Glomerular visceral epithelial cell (primary cell): ENCODE measurements at regions not wholly inside any gene's neighbourhood (a gene's known extent, or its start where the extent isn't known, plus 50 kb on each side); places are given as distances from the start of the nearest gene placed in this dataset.

Source experiments
- DNase-seq: peaks from one replicate; pipeline ENCODE4 v3.0.0-alpha.2; 2016; ENCODE audit errors: extremely low spot score

DNA sequence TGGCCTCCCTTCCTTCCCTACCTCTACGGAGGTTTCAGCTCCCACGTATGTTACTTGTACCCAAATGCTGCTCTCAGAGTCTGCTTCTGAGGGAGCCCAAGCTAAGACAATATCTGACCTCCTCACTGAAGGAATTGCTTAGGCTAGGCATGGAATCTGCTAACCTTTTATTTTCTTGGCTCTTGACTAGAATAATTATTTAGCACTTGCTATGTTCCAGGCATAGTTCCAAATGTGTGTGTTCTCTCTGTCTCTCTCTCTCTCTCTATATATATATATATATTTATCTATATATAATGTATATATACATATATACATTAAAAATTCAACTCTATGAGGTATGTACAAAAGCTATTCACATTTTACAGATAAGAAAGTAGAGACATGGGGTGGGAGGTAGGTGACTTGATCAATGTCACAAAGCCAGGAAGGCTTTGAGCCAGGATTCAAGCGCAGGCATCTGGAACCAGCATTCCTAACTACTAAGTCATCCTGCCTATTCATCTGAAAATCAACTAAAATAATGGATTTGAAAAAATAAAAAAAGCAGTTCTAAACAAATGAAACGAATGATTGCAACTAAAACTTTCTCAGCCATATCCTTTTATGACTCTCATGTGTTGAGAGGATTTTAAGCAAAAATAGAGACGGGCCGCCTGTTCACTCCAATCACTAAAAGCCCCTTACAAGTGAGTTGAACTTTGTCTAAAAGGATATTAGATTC lies 189.7 kb upstream of the JAG1 start:
- peak; percentile 86 for DNase-seq

GRCh38 chr20:10864076-10864672 lies 190.4 kb upstream of the JAG1 start:
- DNase-seq, result no peak

GRCh38 chr20:10868299-10868698 lies 194.5 kb upstream of the JAG1 start:
- DNase-seq, result no peak

- DNase-seq, result no peak
Observed at GRCh38 chr20:10873026-10873425, 199.2 kb upstream of the JAG1 start.

DNA sequence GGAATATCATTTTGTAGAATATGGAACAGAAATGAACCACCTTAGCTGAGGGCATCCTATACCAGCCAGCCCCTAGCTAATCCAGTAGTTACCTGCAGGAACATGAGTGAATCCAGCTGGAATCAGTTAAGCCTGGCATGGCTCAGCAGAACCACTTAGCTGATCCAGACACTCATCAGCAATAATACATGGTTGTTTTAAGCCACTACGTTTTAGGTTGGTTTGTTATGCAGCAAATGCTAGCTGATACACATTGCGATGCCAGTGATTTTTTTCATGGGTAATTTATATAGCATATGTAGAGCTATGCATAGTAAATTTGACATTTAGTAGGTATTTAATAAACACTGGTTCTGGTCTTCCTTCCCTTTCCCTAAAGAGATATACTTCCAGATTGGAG lies 201.9 kb upstream of the JAG1 start:
- no peak for DNase-seq

DNA sequence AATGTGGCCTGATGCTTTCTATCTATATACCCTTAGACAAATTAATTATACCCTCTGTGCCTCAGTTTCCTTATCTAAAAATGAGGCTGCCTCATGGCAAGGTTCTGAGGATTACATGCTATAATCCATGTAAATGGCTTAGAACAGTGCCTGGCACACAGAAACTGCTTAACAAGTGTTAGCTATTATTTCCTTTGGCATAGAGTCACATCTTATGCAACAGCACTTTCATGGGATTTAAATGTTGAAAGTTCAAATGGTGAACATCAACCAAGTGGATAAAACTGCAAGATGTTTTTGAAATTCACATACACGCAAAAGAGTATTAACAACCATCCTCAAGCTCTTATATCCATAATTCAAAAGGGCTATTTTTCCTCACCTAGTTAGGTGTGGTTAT lies 202.8 kb upstream of the JAG1 start:
- DNase-seq, result no peak

- DNase-seq, result no peak
Observed at GRCh38 chr20:10877342-10877741, 203.5 kb upstream of the JAG1 start.

- no peak for DNase-seq
Observed at GRCh38 chr20:10883166-10883565, 209.4 kb upstream of the JAG1 start.

- peak; percentile 17 for DNase-seq
Observed at GRCh38 chr20:10893321-10893720, 219.5 kb upstream of the JAG1 start.

DNA sequence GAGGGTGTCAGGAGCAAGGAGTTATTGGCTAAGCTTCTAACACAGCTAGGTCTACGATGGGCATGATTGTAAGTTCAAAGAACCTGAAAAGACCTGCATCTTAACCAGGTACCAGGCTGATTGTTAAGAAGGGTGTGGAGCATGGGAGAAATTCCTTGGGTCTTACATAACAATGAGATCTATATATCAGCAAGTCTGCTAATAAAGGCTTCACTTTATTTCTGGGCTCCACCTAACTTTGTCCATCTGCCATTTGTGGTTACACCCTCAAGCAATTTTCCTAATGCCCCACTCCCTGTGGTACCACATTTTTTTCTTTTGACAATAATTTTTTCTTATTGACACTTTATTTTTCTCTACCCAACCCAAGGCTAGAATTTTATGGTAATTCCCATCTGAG lies 223.5 kb upstream of the JAG1 start:
- no peak for DNase-seq

- DNase-seq, result no peak
Observed at GRCh38 chr20:10898552-10898951, 224.8 kb upstream of the JAG1 start.

GRCh38 chr20:10902174-10902573 lies 228.4 kb upstream of the JAG1 start:
- DNase-seq, result no peak

- no peak for DNase-seq
Observed at GRCh38 chr20:10902576-10903282, 228.9 kb upstream of the JAG1 start.

DNA sequence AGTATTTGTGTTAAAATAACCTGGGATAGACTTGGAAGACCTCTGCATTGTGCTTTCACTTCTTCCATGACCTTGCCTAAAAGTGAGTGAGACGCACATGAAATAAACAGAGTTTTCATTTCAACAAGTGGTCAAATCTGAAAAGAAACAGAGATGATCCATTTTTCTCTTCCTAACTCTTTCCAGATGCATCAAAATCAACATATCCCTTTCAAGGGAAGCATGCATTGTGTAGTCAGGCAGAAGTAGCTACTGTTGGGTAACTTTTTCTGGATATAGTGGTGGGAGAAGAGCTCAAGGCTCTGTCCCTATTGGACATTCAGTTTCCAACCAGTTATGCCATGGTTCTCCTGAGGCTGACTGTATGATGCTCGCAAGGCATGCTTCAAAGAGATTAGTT lies 233.0 kb upstream of the JAG1 start:
- no peak for DNase-seq

- DNase-seq, result no peak
Observed at GRCh38 chr20:10909803-10910202, 236.0 kb upstream of the JAG1 start.

- no peak for DNase-seq
Observed at GRCh38 chr20:10910535-10911178, 236.9 kb upstream of the JAG1 start.

DNA sequence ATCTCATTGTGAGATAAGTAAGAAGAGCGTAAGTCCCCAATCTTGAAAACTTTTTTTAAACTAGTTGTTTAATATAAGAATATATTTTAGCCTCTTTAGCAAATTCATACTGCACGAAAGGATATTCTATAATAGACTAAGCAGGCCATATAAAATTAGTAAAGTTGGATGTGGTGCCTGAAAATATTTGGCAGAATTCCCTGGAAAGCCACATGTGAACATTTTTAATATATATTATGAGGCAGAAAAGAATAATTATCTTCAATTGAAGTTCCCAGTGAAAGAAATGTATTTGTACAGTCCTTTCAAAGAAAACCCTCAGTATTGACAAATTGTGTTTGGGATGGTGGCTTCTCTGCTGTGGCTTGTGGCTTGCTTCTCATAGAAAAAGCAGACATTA lies 237.5 kb upstream of the JAG1 start:
- no peak for DNase-seq

- no peak for DNase-seq
Observed at GRCh38 chr20:10915815-10916214, 242.0 kb upstream of the JAG1 start.

DNA sequence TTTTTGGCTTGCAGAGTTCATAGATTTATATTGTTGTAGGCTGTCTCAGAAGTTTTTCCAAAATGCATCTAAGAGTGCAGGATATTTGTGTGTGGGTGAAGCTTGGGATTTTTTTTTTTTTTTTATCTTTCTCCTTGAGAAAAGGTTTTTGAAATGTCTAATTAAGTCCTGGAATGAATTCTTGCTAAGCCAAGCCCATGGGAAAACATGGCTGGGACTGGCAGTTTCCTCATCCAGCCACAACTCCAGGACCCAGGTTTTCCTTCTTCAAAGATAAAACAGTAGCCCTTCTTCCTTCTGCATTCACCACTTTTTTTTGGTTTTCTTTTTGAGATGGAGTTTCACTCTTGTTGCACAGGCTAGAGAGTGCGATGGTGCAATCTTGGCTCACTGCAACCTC lies 242.5 kb upstream of the JAG1 start:
- no peak for DNase-seq

- no peak for DNase-seq
Observed at GRCh38 chr20:10917826-10918225, 244.0 kb upstream of the JAG1 start.

- DNase-seq, result peak; percentile 58
Observed at GRCh38 chr20:10919396-10920140, 245.8 kb upstream of the JAG1 start.

DNA sequence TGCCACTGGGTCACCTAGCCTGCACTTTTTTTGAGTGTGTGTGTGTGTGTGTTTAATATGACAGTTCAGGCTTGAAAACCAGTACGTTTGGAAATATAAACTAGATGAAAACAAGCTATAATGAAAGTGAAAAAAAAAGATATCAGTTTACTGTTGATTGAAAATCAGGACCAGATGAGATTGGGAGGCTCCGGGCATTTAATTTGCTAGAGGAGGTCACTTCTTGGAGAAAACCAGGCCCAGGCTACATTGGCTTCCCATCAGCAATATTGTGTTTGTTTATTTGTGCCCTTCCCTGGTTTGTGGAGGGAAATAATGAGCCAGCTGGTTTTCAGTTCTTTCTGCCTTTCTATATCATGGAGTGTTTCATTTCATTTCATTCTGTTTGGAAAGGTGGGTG lies 246.6 kb upstream of the JAG1 start:
- DNase-seq, result no peak
